Putamen (tissue), 1 donor: ENCODE measurements at regions not wholly inside any gene's neighbourhood (a gene's known extent, or its start where the extent isn't known, plus 50 kb on each side); places are given as distances from the start of the nearest gene placed in this dataset.

Experiments
- DNase-seq: peaks from one replicate; pipeline ENCODE4 v3.0.0-alpha.2; 2016; ENCODE audit warnings: low spot score

DNA sequence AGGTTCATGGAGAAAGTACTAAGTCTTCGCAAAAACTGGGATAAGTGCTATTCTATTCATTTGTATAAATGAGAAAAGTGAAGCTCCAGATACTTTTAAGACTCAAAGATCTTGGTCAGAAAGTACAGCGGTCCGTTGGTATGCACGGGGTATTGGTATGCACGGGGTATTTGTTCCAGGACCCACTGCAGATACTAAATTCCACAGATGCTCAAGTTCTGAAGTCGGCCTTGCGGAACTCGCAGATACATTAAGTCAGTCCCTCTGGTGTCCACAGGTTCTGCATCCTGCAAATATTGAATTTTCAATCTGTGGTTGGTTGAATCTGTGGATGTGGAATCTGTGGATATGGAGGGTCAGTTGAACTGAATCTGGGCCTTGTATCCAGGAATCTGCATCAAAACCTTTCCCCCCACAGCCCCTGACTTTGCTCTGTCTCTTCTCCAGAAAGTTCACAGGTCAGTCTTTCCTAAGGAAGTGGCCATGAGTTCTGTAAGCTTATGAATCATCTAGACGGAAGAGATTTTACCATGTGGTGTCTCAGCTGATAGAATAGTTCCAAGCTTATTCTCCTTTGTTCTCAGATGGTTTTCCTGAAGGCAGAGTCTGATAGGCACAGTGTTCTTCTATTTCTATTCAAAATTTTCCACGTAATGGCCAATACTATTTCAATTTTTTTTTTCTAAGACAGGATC, 274.7 kb downstream of the NEDD1 start:
- DNase-seq, result no peak

DNA sequence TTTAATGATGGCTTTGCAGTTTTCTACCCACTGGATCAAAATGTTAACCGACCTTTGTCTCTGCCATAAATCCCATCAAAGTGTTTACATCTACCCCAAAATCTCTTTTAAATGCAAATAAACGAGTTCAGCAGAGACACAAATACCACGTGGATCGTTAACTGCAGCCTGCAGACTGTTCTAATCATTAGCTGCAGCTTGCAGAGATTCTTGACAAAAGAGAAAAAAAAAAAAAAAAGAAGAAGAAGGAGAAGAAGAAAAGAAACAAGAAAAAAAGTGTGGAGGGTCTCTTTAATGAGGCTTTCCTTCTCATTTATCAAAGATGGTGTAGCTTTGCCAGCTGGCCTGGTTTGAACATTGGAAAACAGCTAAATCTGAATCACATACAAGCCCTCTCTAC, 275.7 kb downstream of the NEDD1 start:
- DNase-seq, result no peak

DNA sequence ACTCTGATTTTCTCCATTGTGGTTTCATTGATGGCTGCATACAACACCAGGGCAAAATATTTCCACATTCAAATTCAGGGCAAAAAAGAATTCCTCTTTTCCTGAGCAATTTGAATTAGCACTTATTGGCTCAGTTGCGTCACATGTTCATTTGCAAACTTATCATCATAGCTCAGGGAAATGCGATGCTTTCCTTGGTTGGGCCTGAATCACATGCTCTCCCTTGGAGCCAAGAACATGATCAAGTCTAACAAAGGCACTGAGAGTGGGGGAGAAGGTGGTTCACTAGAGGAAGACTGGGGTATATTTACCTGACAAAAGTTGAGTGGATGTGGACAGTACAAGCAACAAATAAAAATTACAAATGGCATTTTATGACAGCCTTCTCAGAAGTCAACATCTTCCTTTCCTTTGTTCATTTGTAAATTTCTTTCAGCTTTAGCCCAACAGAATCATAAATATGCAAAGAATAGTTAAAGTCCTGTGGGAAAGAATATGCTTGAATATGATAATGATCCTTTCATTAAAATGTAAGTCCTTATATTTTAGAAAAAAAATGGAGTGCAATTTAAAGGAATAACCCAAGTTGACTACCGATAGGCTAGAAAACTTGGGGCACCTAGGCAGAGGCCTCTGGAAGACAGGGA, 277.2 kb downstream of the NEDD1 start:
- no peak for DNase-seq

DNA sequence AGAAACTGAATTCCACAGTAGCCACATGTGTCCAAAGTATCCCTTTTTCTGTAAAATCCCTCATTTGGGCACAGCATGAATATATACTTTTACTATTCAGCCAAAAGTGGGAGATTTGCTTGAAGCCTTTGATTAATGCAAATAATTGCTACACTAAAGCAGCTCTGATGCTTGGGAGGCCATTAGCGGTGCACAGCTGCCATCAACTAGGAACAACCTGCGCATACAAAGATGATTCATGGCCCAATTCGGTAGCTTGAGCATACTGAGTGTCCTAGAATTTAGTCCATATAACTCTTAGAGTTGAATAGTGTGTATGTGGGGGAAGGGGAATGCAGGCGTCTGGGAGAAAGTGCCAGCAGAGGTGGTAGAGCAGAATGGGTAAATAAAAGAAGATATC, 277.0 kb upstream of the RMST start:
- no peak for DNase-seq

DNA sequence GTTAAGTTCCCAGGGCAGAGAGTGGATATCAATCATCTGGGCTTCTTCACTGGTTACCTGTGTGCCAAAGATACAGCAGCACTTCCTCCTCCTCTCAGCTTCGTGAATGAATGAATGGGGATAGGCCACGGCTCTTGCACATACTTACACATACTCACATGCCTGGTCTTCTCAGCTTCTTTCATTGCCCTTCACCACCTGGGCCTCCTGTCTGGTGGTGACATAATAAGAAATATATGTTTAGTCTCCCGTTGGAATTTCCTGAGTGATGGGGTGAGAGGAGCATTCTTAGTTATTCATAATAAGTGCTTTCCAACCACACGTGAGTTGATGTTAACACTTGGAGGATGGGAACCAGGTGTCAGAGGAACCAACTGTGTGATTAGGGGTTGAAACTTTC, 268.1 kb upstream of the RMST start:
- no peak for DNase-seq

DNA sequence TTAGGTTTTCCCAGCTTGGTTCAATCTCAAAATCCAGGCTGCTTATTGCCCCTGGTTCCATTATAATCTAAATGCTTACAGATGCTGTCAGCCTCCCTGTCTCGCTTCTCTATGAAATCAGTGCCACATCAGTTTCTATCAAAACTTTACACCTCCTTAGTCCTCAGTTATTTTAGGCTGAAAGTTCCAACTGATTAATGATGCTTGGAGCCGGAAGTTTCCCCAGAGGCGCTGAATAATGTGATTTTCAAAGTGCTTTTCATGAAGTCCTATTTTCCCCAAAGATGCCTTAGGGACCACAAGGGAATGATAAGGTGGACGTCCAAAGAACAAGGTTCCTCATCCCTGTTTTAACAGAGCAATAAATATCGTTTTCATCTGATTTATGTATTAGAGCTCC, 262.4 kb upstream of the RMST start:
- DNase-seq, result no peak

DNA sequence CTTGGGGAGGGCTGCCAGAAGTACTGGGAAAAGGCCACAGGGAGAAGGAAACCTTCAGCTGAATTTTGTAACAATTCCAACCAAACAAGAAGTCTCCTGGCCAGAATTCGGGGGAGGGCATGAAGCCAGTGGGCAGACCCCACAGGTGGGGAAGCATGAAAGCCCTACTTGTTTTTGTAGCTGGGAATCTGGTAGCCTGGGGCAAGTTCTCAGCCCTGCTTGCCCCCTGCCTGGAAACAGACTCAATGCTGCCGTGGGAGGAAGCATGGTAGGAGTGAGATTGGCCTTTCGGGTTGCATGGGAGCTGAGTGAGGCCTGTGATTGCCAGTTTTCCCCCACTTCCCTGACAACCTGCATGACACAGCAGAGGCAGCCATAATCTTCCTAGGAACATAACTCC, 259.2 kb upstream of the RMST start:
- DNase-seq, result no peak

DNA sequence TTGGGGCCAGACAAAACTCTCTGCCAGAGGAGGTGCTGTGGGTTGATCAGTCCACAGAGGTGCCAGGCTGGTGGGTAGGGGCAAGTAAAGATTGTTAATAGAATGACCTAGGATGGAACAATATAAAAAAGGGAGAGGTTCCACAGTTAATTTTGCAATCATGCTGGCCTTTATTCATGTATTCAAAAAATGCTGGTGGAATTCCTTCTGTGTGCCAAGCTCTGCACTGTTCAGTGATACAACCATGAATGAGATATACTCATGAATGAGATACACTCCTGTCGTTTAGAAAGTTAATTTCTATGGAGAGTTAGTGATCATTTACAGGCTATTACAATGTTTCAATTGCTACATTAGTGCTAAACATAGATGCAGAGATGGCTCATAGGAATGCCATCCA, 252.6 kb upstream of the RMST start:
- no peak for DNase-seq

DNA sequence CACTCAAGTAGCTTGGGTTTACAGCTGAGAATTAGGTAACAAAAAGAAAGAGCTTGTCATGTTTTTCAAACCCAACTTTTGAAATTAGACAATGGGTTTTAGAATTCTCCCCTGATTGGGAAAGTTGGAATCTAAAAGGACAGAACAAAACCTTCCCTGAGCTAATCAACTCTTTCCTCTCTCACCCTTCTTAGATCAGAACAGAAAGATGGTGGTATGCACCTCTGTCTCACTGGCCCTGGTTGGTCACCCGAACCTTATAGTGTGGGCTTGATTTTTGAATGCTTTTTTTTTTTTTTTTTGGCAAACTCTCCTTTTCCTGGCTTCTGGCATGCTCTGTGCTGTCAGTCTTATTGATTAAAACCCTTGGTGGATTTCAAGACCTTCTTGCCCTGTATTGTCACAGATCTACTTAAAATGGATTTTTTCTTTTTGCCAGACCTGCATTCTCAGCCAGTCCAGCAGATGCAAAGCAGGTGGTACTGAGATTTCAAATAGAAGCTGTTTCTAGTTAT, 251.1 kb upstream of the RMST start:
- no peak for DNase-seq

DNA sequence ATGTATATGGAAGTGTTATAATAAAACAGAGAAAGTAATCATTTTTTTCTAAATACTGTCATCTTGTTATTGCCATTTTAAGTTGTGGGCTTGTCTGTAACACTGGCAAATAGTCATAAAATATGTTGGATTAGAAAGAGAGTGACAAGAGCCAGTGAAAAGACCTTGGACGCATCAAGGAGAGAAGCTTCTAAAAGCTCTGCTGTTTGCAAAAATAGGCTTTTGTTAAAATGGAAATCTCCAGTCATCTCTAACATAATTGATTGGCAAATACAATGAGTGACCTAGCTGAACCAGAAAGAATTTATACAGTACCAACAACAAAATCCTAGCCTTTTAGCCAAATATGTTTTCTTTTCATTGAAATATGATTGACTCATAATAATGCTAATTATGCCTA, 245.8 kb upstream of the RMST start:
- no peak for DNase-seq

DNA sequence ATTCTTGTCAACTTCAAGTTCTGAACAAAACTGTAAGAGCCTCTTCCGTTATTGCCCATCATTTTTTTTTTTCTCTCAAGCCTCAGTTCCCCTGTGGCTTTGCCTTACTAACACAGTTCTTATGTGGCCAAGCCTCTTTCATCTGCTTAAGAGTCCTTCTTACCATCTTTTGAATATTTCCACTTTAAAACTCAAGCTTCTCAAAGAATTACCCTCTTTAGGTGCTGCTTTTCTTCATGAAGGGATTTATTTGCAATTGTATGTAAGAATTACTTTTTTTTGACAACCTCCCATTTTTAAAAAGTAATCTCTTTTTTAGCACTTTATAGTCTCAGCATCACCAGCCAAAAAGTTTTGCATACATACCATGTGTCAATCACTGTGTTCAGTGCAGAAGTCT, 240.2 kb upstream of the RMST start:
- DNase-seq, result no peak

DNA sequence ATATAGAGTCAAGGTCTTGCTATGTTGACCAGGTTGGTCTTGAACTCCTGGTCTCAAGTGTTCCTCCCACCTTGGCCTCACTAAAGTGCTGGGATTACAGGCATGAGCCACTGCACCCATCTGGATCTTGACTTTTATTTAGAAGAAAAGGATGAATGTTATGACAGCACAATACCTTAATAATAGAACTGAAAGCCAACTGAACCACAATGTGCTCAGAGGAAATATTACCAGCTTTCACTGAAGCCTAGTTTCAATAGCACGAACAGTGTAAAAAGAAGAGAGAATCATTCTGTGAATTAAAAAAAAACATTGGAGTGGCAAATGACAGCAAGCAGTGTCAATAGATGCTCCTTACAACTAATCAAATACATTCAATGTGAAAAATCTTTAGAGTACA, 239.2 kb upstream of the RMST start:
- DNase-seq, result no peak

DNA sequence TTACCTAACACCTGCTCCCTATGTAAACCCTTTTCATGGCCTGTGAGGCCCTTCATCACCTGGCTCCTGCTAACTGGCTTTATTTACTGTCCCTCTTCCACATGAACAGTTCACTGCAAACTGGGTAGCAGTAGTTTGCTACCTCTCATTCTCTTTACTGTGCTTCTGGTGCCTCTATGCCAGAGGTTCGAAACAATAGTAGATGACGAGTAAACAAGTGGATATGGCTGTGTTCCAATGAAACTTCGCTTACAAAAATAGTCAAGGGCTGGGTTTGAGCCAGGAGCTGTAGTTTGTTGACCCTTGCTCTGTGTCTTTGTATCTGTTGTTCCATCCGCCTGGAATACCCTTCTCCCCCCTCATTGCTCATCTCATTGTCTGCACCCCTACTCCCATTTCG, 233.6 kb upstream of the RMST start:
- DNase-seq, result no peak

DNA sequence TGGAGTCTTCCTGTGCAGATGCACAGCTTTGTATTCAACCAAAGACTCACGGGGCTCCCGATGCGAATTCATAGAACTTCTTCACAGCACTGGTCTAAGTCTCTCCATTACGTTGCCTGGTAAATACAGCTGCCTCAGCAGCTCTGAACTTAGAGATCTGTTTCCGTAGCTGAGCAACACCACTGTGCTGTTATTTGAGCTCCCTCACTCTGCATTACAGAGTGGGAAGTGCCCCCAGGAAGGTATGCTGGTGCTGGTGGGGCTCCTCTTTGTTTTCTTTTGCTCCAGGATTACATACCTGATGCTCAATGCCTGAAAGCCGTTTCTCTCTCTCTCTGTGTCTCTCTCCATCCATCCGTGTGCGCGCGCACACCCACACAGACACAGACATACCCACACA, 227.5 kb upstream of the RMST start:
- DNase-seq, result no peak

DNA sequence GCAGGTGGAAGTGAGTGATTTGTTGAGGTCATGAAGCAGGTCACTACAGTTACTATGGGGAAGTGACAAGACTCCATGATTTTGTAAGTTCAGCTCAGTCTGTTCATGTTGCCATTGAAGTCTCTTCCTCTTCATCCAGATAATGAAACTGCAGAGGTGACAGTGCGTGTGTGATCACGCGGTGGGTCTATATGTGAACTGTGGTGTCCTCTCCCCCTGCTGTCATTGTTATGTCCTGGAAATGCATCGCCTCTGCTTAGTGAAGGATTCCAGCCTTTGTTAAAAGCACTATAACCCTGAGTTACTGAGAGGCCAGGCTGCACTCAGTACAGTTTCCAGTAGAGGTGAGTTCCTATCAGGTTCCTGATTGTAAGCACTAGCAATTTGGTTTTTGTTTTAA, 216.2 kb upstream of the RMST start:
- no peak for DNase-seq

DNA sequence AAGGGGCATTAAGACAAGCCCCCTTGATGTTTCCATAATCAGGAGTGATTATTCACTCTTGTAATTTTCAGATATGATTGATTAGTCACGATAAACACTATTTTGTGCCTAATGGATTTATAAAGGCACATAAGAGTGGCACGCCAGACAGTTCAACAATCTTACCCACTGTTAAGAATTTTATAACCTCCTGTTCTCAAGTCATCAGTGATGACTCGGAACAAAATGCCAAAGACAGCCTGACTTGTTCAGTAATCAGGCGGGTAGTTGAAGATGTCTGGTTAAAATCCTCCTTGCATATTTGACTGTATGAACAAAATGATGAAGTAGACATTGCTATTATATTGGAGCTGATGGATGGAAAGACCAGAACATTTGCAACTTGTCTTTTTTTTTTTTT, 212.1 kb upstream of the RMST start:
- no peak for DNase-seq

DNA sequence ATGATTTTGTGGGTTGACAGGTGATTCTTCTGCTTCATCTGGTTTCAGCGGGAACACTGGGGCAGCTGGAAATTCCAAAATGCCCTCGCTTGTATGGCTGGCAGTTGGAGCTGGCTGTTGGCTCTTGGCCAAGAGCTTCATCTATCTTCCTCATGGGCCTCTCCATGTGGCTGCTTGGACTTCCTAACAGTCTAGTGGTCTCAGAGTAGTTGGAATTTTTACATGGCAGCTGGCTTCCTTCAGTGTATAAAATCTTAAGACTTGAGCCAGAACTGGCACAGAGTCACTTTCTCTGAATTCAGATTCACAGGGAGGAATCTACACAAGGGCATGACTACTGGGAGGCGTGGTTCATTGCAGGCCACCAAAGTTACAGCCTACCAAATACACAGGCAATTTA, 204.9 kb upstream of the RMST start:
- no peak for DNase-seq

DNA sequence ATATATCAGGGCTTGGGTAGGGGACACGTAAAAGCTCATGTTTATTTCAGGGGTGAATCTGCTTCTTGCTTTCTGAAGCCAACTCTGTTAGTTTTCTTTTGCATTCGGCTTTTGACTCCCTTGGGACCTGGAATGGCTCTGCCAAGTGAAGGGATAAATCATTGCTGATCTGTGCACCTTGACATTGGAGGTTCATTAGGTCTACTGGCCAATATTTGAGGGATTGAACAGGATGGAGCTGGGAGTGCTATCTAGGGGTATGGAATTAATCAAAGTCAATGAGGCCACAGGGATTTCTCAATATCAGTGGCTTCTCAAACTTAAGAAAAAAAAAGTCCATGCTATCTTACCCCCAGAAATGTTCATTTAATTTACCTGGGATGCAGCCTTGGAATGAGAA, 203.5 kb upstream of the RMST start:
- DNase-seq, result no peak

DNA sequence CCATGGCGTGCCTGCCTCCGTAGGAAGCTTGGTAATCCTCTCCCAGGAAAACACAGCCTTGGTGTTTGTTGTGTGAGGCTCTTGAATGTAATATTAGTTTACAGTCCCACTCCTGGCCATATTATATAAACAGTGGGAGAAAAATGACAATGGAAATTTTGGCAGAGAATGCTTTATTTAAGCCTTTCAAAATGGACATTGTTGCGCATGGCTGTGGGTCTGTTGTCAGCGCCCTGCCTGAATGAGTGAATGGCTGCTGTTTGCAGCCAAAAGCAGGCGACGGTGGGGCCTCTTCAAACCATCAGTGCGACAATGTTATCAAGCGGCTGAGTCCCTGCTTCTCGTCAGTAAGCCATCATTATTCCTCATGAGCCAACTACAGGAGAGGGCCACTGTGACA, 201.8 kb upstream of the RMST start:
- DNase-seq, result no peak

DNA sequence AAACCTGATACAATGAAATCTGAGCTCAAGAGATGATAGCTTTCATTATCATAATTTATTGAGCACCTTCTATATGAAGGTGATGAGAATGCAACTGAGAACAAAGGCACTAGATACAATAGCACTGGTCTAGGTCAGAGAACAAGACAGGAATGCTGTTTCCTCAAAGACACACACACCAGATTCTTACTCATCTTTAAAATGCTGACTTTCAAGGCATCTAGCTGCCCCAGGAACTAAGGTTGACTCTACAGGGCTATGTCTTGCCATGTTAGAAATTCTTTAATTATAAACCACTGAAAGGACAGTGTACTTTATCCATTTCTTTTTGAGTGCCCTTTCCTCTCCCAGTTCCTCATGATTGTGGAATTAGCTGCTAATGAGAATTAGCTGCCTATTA, 195.4 kb upstream of the RMST start:
- DNase-seq, result no peak

DNA sequence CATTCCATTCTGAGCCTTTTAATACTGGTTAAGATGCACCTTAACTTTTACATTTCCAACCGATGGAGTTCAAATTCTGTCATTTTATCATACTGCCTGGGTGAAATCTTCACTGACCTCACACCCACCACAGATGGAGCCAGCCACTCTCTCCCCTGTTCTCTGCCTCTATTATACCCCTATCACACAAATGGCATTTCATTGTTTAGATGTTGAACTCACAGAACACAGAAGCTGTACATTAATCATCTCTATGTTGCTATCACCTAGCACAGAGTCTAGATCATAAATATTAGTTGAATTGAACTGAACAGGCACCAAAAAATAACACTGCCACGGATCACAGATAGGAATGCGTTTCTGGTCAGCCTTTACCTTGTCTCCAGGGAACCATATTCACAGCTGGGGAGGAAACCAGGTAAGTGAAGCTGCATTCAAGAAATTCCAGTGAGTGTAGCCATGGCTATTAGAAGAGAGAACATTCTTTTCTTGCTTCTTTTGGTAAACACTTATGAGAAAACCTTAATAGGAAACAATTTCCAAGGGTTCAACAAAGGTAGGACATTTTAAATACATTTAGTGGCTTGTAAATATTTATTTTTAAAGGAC, 194.9 kb upstream of the RMST start:
- no peak for DNase-seq

DNA sequence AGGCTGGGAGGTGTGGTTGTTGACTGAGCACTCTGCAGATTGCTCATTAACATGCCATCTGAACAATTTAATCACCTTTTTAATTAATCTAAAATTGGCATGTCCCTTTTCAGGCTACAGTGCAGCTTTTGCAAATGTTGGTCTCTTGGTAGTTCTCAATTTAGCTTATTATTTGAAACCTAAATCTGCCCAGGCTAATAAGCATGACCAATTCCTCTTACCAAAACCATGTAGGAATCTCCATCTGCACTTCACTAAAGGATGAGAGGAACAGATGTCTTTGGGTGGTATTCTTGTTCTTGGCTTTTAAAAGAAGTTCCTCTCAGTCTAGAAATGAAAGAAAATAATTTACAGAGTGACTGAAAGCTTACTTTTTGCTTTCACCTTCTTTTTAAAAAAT, 190.1 kb upstream of the RMST start:
- no peak for DNase-seq

DNA sequence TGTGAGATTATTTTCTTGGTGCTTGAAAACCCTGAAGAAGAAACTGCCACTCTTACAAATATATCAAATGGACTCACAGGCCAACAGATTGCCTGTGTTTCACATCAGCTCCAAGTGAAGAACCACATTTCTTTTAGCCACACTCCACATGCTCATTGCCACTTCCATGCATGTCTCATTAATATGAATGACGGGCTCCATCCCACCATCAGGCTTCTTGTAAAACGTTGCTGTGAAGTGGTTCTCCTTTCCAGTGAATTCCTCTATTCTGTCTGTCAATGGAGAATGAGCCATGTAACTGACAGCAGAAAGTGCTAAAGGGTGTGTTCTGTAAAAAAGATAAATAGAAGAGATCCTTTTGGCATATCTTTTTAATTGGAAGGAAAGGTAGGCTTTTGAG, 188.2 kb upstream of the RMST start:
- no peak for DNase-seq

DNA sequence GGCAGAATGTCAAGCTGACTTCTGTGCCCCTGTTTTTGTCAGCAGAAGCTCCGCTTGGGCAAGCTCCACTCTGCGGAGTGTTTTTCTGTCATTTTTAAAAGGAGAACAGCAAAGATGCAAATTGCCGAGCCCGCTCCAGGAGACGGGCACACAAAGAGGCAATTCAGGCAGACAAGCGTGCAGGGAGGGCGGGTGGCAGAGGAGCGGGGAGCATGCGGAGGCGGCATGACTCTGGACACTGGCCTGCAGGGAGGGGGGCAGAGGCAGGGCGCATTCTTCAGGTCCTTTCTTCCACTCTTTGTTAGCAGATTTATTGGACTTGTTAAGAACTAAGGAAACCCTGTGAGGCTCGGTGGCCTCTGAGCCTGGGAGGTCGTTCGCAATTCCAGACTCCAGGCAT, 187.3 kb upstream of the RMST start:
- peak; percentile 81 for DNase-seq
